ENCODE measurements at regions not wholly inside any gene's neighbourhood (a gene's known extent, or its start where the extent isn't known, plus 50 kb on each side); places are given as distances from the start of the nearest gene placed in this dataset.

GRCh38 chr4:180870623-180871022, 1372.6 kb upstream of the TENM3 start (continued):
- TF ChIP-seq, protein P1, sequence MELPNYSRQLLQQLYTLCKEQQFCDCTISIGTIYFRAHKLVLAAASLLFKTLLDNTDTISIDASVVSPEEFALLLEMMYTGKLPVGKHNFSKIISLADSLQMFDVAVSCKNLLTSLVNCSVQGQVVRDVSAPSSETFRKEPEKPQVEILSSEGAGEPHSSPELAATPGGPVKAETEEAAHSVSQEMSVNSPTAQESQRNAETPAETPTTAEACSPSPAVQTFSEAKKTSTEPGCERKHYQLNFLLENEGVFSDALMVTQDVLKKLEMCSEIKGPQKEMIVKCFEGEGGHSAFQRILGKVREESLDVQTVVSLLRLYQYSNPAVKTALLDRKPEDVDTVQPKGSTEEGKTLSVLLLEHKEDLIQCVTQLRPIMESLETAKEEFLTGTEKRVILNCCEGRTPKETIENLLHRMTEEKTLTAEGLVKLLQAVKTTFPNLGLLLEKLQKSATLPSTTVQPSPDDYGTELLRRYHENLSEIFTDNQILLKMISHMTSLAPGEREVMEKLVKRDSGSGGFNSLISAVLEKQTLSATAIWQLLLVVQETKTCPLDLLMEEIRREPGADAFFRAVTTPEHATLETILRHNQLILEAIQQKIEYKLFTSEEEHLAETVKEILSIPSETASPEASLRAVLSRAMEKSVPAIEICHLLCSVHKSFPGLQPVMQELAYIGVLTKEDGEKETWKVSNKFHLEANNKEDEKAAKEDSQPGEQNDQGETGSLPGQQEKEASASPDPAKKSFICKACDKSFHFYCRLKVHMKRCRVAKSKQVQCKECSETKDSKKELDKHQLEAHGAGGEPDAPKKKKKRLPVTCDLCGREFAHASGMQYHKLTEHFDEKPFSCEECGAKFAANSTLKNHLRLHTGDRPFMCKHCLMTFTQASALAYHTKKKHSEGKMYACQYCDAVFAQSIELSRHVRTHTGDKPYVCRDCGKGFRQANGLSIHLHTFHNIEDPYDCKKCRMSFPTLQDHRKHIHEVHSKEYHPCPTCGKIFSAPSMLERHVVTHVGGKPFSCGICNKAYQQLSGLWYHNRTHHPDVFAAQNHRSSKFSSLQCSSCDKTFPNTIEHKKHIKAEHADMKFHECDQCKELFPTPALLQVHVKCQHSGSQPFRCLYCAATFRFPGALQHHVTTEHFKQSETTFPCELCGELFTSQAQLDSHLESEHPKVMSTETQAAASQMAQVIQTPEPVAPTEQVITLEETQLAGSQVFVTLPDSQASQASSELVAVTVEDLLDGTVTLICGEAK (IDR thresholded peaks at IDR 0.05): no peak
- TF ChIP-seq, protein P1 (CRISPR knock-in tag; IDR thresholded peaks at IDR 0.05): no peak
- TF ChIP-seq SOX13 (IDR thresholded peaks at IDR 0.05): no peak
- no peak for TF ChIP-seq SOX13 (CRISPR knock-in tag; conservative IDR thresholded peaks at IDR 0.05 in 1 of 2, IDR thresholded peaks at IDR 0.05 in 1 of 2)
- no peak for TF ChIP-seq RCOR2 (CRISPR knock-in tag; IDR thresholded peaks at IDR 0.05)
- no peak for TF ChIP-seq MED13 (CRISPR knock-in tag; IDR thresholded peaks at IDR 0.05)
- TF ChIP-seq ZNF841 (CRISPR knock-in tag; IDR thresholded peaks at IDR 0.05; ENCODE audit: borderline replicate concordance): no peak
- no peak for TF ChIP-seq RBAK (CRISPR knock-in tag; IDR thresholded peaks at IDR 0.05)
- TF ChIP-seq HOXA3 (CRISPR knock-in tag; IDR thresholded peaks at IDR 0.05): no peak
- TF ChIP-seq THAP11 (CRISPR knock-in tag; IDR thresholded peaks at IDR 0.05): no peak
- no peak for TF ChIP-seq PRDM15 (CRISPR knock-in tag; IDR thresholded peaks at IDR 0.05)
- no peak for TF ChIP-seq ZBTB42 (CRISPR knock-in tag; IDR thresholded peaks at IDR 0.05)
- no peak for TF ChIP-seq HNRNPL (IDR thresholded peaks at IDR 0.05; ENCODE audit: low read depth, low read length)

Measured in HepG2 (cell line).